Inferior parietal cortex (tissue), 1 donor: ENCODE measurements at regions not wholly inside any gene's neighbourhood (a gene's known extent, or its start where the extent isn't known, plus 50 kb on each side); places are given as distances from the start of the nearest gene placed in this dataset.
"Not testable (repeated sequence)": the region's sequence is repeated elsewhere in the genome, so short reads cannot be mapped to it uniquely, and the experiment has no call there.

Source experiments
- DNase-seq: peaks from one replicate; pipeline ENCODE4 v3.0.0-alpha.2; 2016; ENCODE audit errors: extremely low spot score

- peak; percentile 70 for DNase-seq
Observed at GRCh38 chr2:54065411-54065810, 50.0 kb upstream of the ACYP2 start.

- DNase-seq: no peak
Observed at GRCh38 chr2:54063967-54064535, 51.4 kb upstream of the ACYP2 start.

GRCh38 chr2:54062401-54062800 lies 53.0 kb upstream of the ACYP2 start:
- DNase-seq: no peak

GRCh38 chr2:54061272-54061671 lies 54.1 kb upstream of the ACYP2 start:
- DNase-seq: no peak

GRCh38 chr2:54059986-54060385 lies 55.4 kb upstream of the ACYP2 start:
- no peak for DNase-seq

- no peak for DNase-seq
Observed at GRCh38 chr2:54059504-54059903, 55.9 kb upstream of the ACYP2 start.

GRCh38 chr2:54058449-54058848 lies 57.0 kb upstream of the ACYP2 start:
- no peak for DNase-seq

- no peak for DNase-seq
Observed at GRCh38 chr2:54054774-54055173, 60.6 kb upstream of the ACYP2 start.

- DNase-seq: no peak
Observed at GRCh38 chr2:54054271-54054670, 61.1 kb upstream of the ACYP2 start.

GRCh38 chr2:54053830-54054229 lies 61.6 kb upstream of the ACYP2 start:
- no peak for DNase-seq

GRCh38 chr2:54052825-54053718 lies 62.3 kb upstream of the ACYP2 start:
- no peak for DNase-seq

GRCh38 chr2:54050445-54050844 lies 65.0 kb upstream of the ACYP2 start:
- DNase-seq: no peak

- no peak for DNase-seq
Observed at GRCh38 chr2:54049365-54049764, 66.0 kb upstream of the ACYP2 start.

- not testable (repeated sequence) for DNase-seq
Observed at GRCh38 chr2:54048896-54049295, 66.5 kb upstream of the ACYP2 start.

GRCh38 chr2:54048117-54048785 lies 67.2 kb upstream of the ACYP2 start:
- no peak for DNase-seq

GRCh38 chr2:54047658-54048057 lies 67.8 kb upstream of the ACYP2 start:
- no peak for DNase-seq

- peak; percentile 68 for DNase-seq
Observed at GRCh38 chr2:54047091-54047490, 68.3 kb upstream of the ACYP2 start.

- DNase-seq: peak; percentile 72
Observed at GRCh38 chr2:54042897-54043620, 72.3 kb upstream of the PSME4 start.

- DNase-seq: no peak
Observed at GRCh38 chr2:54042341-54042740, 71.5 kb upstream of the PSME4 start.

GRCh38 chr2:54041135-54041534 lies 70.3 kb upstream of the PSME4 start:
- no peak for DNase-seq

- no peak for DNase-seq
Observed at GRCh38 chr2:54040685-54041084, 69.9 kb upstream of the PSME4 start.

GRCh38 chr2:54040250-54040649 lies 69.5 kb upstream of the PSME4 start:
- no peak for DNase-seq
